ENCODE measurements at regions not wholly inside any gene's neighbourhood (a gene's known extent, or its start where the extent isn't known, plus 50 kb on each side); places are given as distances from the start of the nearest gene placed in this dataset.

DNA sequence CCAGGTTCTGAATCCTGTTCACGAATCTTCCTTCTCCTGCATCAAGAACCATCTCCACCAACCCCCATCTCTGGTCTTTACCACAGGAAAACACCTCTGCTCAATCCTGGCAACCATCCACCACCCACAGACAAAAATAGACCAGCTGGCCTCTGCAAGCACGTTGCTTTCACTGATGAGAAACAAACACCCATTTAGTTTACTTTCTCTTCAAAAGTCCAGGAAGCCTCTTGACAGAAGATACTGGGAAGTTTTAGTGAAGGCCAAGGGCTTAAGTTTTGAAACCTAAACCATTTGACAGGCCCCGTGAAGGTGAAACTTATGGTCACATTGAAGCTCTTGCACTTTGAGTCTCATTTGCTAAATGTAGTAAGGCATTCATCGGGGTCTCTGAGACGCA, 122.6 kb upstream of the PPP2R5A start (continued):
- TF ChIP-seq CHD4 (IDR thresholded peaks at IDR 0.05; ENCODE audit: insufficient read depth, insufficient replicate concordance, low read depth, low read length, poor library complexity, severe bottlenecking) (no peak), HSF4 (CRISPR knock-in tag; IDR thresholded peaks at IDR 0.05; ENCODE audit: borderline replicate concordance) (no peak), PTRF (tag; IDR thresholded peaks at IDR 0.05) (no peak), SRSF9 (IDR thresholded peaks at IDR 0.05; ENCODE audit: borderline replicate concordance, low read depth, low read length) (no peak), GABPB2 (CRISPR knock-in tag; conservative IDR thresholded peaks at IDR 0.05) (no peak), ZNF121 (CRISPR knock-in tag; conservative IDR thresholded peaks at IDR 0.05) (no peak), NFIC (IDR thresholded peaks at IDR 0.05) (peak; percentile 48), SAFB2 (IDR thresholded peaks at IDR 0.05; ENCODE audit: borderline replicate concordance, low read depth, low read length, severe bottlenecking) (no peak), STAT5A (IDR thresholded peaks at IDR 0.05; ENCODE audit: borderline replicate concordance, low read length) (no peak)

GRCh38 chr1:212164095-212164872, 120.9 kb upstream of the PPP2R5A start:
- FAIRE-seq (no peak), ATAC-seq (no peak), DNase-seq (ENCODE audit: extremely low read depth in 1 of 4, low spot score in 3 of 4) (no peak)
- in situ Hi-C loops (cut with MboI) (no loop called here), intact Hi-C loops (cut with micrococcal nuclease) (no loop called here)
- Histone ChIP-seq H2AFZ (ENCODE audit: low read depth, low read length) (peak overlapping the region; percentile 36; the same call in 1 of the 2 replicates), H3K27me3 (ENCODE audit: control insufficient read depth in 2 of 2, insufficient read depth in 2 of 2, low read length in 2 of 2) (no peaks in the 10 kb centered on the region), H4K20me1 (replicated peaks; ENCODE audit: control insufficient read depth, insufficient read depth, low read length) (no peaks in the 10 kb centered on the region), H3K9me1 (ENCODE audit: control insufficient read depth, insufficient read depth, low read length) (no peaks in the 10 kb centered on the region), H3K36me3 (ENCODE audit: control insufficient read depth, insufficient read depth, low read length) (no peaks in the 10 kb centered on the region), H3K9ac (ENCODE audit: insufficient read depth in 1 of 2, low read depth in 2 of 2, low read length in 2 of 2) (no peak overlapping the region), H3K4me3 (no peak overlapping the region), H3K4me2 (ENCODE audit: insufficient read depth, low read length) (no peak overlapping the region), H3K27ac (ENCODE audit: extremely low read depth, low read depth, low read length) (no peak overlapping the region), H3K4me1 (replicated peaks in 1 of 2; ENCODE audit: control insufficient read depth in 2 of 2, insufficient read depth in 2 of 2, low read length in 2 of 2) (peaks cover 25 to 42% of the 10 kb centered on the region in 2 experiments), H3K79me2 (ENCODE audit: control insufficient read depth, insufficient read depth, low read length) (no peaks in the 10 kb centered on the region), H3K9me3 (replicated peaks; ENCODE audit: control insufficient read depth, insufficient read depth, low read depth, low read length) (no peaks in the 10 kb centered on the region)
- 63% methylated on average over 5 of the region's 5 CpGs for WGBS (ENCODE audit: insufficient coverage, low coverage, missing lambda C conversion rate)
- TF ChIP-seq STAT5B (CRISPR knock-in tag; IDR thresholded peaks at IDR 0.05) (no peak), ZNF121 (CRISPR knock-in tag; conservative IDR thresholded peaks at IDR 0.05) (peak; percentile 85), ZNF282 (CRISPR knock-in tag; IDR thresholded peaks at IDR 0.05) (no peak), SNIP1 (IDR thresholded peaks at IDR 0.05; ENCODE audit: low read depth) (0 out of 2 replicates have a peak, but pooled peaks have one; percentile 22)
- BruUV-seq (replicated peaks), result no TSS peak
- CTCF ChIA-PET (ENCODE audit: low intra/inter-chr PET ratio), result no interaction called here
- POLR2A ChIA-PET, result interaction anchor here (0.6 kb wide), 2 partner anchors 121 to 621 kb away, joined by 3 read pairs; no protein-coding TSS in a partner anchor
